HL-60 (cell line): ENCODE measurements at regions not wholly inside any gene's neighbourhood (a gene's known extent, or its start where the extent isn't known, plus 50 kb on each side); places are given as distances from the start of the nearest gene placed in this dataset.

ENCODE experiments used
- DNase-seq, 2 experiments: peaks; one replicate each; pipeline ENCODE4 v3.0.0-alpha.2; 2010 to 2020; ENCODE audit warnings: low read depth in 1 of 2, low spot score in 1 of 2
- H3K27ac ChIP-seq: fragments of 250-450 bp; sonication (Bioruptor Pico); replicated peaks from 2 replicates; pipeline ENCODE4 v1.5.1; 2020; ENCODE audit warnings: mild to moderate bottlenecking, moderate library complexity
- H3K27me3 ChIP-seq: fragments of 250-450 bp; sonication (Bioruptor Pico); 2 replicates; pipeline ENCODE4 v1.5.1; 2021; ENCODE audit warnings: mild to moderate bottlenecking, moderate library complexity; ENCODE audit not compliant: insufficient read depth, poor library complexity, severe bottlenecking
- H3K4me3 ChIP-seq: replicated peaks from 2 replicates; pipeline ENCODE4 v1.5.1; 2011; ENCODE audit warnings: mild to moderate bottlenecking, control low read depth, low read length; ENCODE audit not compliant: insufficient read depth
- CTCF ChIP-seq: IDR thresholded peaks from one replicate; pipeline ENCODE4 v1.5.1; 2011; ENCODE audit warnings: low read length, control low read depth, inconsistent platforms; ENCODE audit not compliant: insufficient read depth
- GABPA ChIP-seq: IDR thresholded peaks from 2 replicates; pipeline ENCODE4 v1.6.1; 2012; ENCODE audit warnings: low read depth
- POLR2AphosphoS5 ChIP-seq: IDR thresholded peaks from 2 replicates; pipeline ENCODE4 v1.6.1; 2012; ENCODE audit warnings: low read depth
- REST ChIP-seq: IDR thresholded peaks from 2 replicates; pipeline ENCODE4 v1.6.1; 2012; ENCODE audit warnings: low read depth; ENCODE audit not compliant: insufficient replicate concordance
- SPI1 ChIP-seq: IDR thresholded peaks from 2 replicates; pipeline ENCODE4 v1.6.1; 2012; ENCODE audit warnings: low read depth, mild to moderate bottlenecking, borderline replicate concordance

- no peak overlapping the region for H3K27ac ChIP-seq
- no peak for TF ChIP-seq CTCF
- no peak for TF ChIP-seq GABPA
- TF ChIP-seq POLR2AphosphoS5: no peak
- no peak for TF ChIP-seq REST
- no peak for TF ChIP-seq SPI1
- no peaks in the 10 kb centered on the region for H3K27me3 ChIP-seq
- DNase-seq: no peak
- H3K4me3 ChIP-seq: no peak overlapping the region
Observed at GRCh38 chr1:219542828-219543518, 69.9 kb downstream of the ZC3H11B start.

- DNase-seq: no peak
- Histone ChIP-seq H3K27ac (no peak overlapping the region), H3K27me3 (no peaks in the 10 kb centered on the region), H3K4me3 (no peak overlapping the region)
- TF ChIP-seq GABPA (no peak), CTCF (no peak), POLR2AphosphoS5 (no peak), REST (no peak), SPI1 (no peak)
Observed at GRCh38 chr1:219541946-219542345, 71.0 kb downstream of the ZC3H11B start.

- no peak overlapping the region for H3K27ac ChIP-seq
- TF ChIP-seq POLR2AphosphoS5: no peak
- no peak for TF ChIP-seq SPI1
- no peak for TF ChIP-seq GABPA
- no peak for TF ChIP-seq CTCF
- no peak for TF ChIP-seq REST
- DNase-seq: no peak
- no peak overlapping the region for H3K4me3 ChIP-seq
- no peaks in the 10 kb centered on the region for H3K27me3 ChIP-seq
Observed at GRCh38 chr1:219539645-219540254, 73.2 kb downstream of the ZC3H11B start.
